ENCODE measurements at regions not wholly inside any gene's neighbourhood (a gene's known extent, or its start where the extent isn't known, plus 50 kb on each side); places are given as distances from the start of the nearest gene placed in this dataset.

DNA sequence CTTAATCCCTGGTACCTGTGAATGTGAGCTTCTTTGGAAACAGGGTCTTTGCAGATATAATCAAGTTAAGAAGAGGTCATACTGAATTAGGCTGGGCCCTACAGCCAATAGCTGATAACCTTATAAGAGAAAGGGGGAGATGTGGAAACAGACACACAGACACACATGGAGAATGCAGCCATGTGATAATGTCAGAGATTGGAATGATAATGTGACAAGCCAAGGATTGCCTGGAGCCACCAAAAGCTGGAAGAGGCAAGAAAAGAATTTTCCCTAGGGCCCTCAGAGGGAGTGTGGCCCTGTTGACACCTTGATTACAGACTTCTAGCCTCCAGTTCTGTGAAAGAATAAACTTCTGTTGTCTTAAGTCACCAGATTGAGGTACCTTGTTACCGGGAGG, 114.5 kb upstream of the SOD1 start:
- TF ChIP-seq ZNF70 (CRISPR knock-in tag; IDR thresholded peaks at IDR 0.05) (no peak), ESRRG (CRISPR knock-in tag; IDR thresholded peaks at IDR 0.05) (no peak), ISL1 (CRISPR knock-in tag; IDR thresholded peaks at IDR 0.05) (no peak), ZNF8 (CRISPR knock-in tag; IDR thresholded peaks at IDR 0.05) (no peak), ARNTL (CRISPR knock-in tag; IDR thresholded peaks at IDR 0.05; ENCODE audit: borderline replicate concordance, low read depth) (no peak), ZFP30 (CRISPR knock-in tag; IDR thresholded peaks at IDR 0.05) (no peak), CSDC2 (CRISPR knock-in tag; IDR thresholded peaks at IDR 0.05) (no peak), ZFP3 (CRISPR knock-in tag; IDR thresholded peaks at IDR 0.05) (no peak), TCF4 (CRISPR knock-in tag; IDR thresholded peaks at IDR 0.05; ENCODE audit: borderline replicate concordance) (no peak), PATZ1 (CRISPR knock-in tag; IDR thresholded peaks at IDR 0.05; ENCODE audit: borderline replicate concordance) (no peak), CSRNP3 (CRISPR knock-in tag; IDR thresholded peaks at IDR 0.05) (no peak)
- TF ChIP-seq, protein P1, sequence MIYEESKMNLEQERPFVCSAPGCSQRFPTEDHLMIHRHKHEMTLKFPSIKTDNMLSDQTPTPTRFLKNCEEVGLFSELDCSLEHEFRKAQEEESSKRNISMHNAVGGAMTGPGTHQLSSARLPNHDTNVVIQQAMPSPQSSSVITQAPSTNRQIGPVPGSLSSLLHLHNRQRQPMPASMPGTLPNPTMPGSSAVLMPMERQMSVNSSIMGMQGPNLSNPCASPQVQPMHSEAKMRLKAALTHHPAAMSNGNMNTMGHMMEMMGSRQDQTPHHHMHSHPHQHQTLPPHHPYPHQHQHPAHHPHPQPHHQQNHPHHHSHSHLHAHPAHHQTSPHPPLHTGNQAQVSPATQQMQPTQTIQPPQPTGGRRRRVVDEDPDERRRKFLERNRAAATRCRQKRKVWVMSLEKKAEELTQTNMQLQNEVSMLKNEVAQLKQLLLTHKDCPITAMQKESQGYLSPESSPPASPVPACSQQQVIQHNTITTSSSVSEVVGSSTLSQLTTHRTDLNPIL (CRISPR knock-in tag; IDR thresholded peaks at IDR 0.05; ENCODE audit: low read depth), result no peak

All from SK-N-SH treated with all-trans-retinoic acid at 6 μM for 48 hours (cell line).